MM.1S (cell line): ENCODE measurements at regions not wholly inside any gene's neighbourhood (a gene's known extent, or its start where the extent isn't known, plus 50 kb on each side); places are given as distances from the start of the nearest gene placed in this dataset.

Experiments used
- DNase-seq: peaks from one replicate; pipeline ENCODE4 v3.0.0-alpha.2; 2015
- H2AFZ ChIP-seq: fragments of 300-600 bp; sonication (generic); 2 replicates; pipeline ENCODE4 v1.6.0; 2016; ENCODE audit warnings: antibody characterized with exemption, low read length
- H3F3A ChIP-seq: fragments of 300-600 bp; sonication (generic); 2 replicates; pipeline ENCODE4 v1.6.1; 2016; ENCODE audit warnings: mild to moderate bottlenecking, antibody characterized with exemption, low read length, moderate library complexity, mixed read lengths; ENCODE audit not compliant: insufficient read depth
- H3K27ac ChIP-seq: fragments of 300-600 bp; sonication (generic); 2 replicates; pipeline ENCODE4 v1.5.1; 2016; ENCODE audit warnings: mild to moderate bottlenecking, low read length
- H3K27me3 ChIP-seq: fragments of 300-600 bp; sonication (generic); replicated peaks from 2 replicates; pipeline ENCODE4 v1.6.0; 2016; ENCODE audit warnings: low read length; ENCODE audit not compliant: insufficient read depth
- H3K36me3 ChIP-seq: fragments of 300-600 bp; sonication (generic); replicated peaks from 2 replicates; pipeline ENCODE4 v1.6.1; 2016; ENCODE audit warnings: mild to moderate bottlenecking, low read length, mixed read lengths; ENCODE audit not compliant: insufficient read depth
- H3K4me1 ChIP-seq: fragments of 300-600 bp; sonication (generic); 2 replicates; pipeline ENCODE4 v1.6.1; 2016; ENCODE audit warnings: low read length, mixed read lengths
- H3K4me2 ChIP-seq: fragments of 300-600 bp; sonication (generic); 2 replicates; pipeline ENCODE4 v1.6.0; 2016; ENCODE audit warnings: low read depth, low read length
- H3K4me3 ChIP-seq: fragments of 300-600 bp; sonication (generic); 2 replicates; pipeline ENCODE4 v1.5.1; 2016; ENCODE audit warnings: low read length, mixed read lengths
- H3K79me2 ChIP-seq: fragments of 300-600 bp; sonication (generic); 2 replicates; pipeline ENCODE4 v1.6.1; 2016; ENCODE audit warnings: mixed run types, low read length, mixed read lengths
- H3K9ac ChIP-seq: fragments of 300-600 bp; sonication (generic); 2 replicates; pipeline ENCODE4 v1.6.1; 2016; ENCODE audit warnings: low read length, mixed read lengths
- H3K9me2 ChIP-seq: fragments of 300-600 bp; sonication (generic); replicated peaks from 2 replicates; pipeline ENCODE4 v1.6.1; 2016; ENCODE audit warnings: mild to moderate bottlenecking, low read length, mixed read lengths; ENCODE audit not compliant: insufficient read depth
- H3K9me3 ChIP-seq: fragments of 300-600 bp; sonication (generic); replicated peaks from 2 replicates; pipeline ENCODE4 v1.6.1; 2016; ENCODE audit warnings: mild to moderate bottlenecking, low read length, mixed read lengths; ENCODE audit not compliant: insufficient read depth
- H4K20me1 ChIP-seq: fragments of 300-600 bp; sonication (generic); 2 replicates; pipeline ENCODE4 v1.6.1; 2016; ENCODE audit warnings: mild to moderate bottlenecking, low read length, moderate library complexity, mixed read lengths; ENCODE audit not compliant: insufficient read depth
- CTCF ChIP-seq: fragments of 300-600 bp; sonication (generic); IDR thresholded peaks from 2 replicates; pipeline ENCODE4 v1.5.1; 2016; ENCODE audit warnings: antibody characterized with exemption, low read length, mixed read lengths
- EZH2 ChIP-seq: fragments of 300-600 bp; sonication (generic); optimal IDR thresholded peaks from 2 replicates; pipeline ENCODE3; 2017; ENCODE audit warnings: low read depth, mild to moderate bottlenecking, antibody characterized with exemption, low read length, mixed read lengths
- EZH2phosphoT487 ChIP-seq: fragments of 300-600 bp; sonication (generic); IDR thresholded peaks from 2 replicates; pipeline ENCODE4 v1.6.1; 2018; ENCODE audit warnings: antibody characterized with exemption, low read length

- no peaks in the 10 kb centered on the region for H3K4me1 ChIP-seq
- no peak overlapping the region for H3K9ac ChIP-seq
- H3K9me2 ChIP-seq = no peaks in the 10 kb centered on the region
- no peaks in the 10 kb centered on the region for H3F3A ChIP-seq
- no peak overlapping the region for H2AFZ ChIP-seq
- no peaks in the 10 kb centered on the region for H3K79me2 ChIP-seq
- H3K4me3 ChIP-seq = no peak overlapping the region
- H4K20me1 ChIP-seq = no peaks in the 10 kb centered on the region
- no peaks in the 10 kb centered on the region for H3K9me3 ChIP-seq
- no peak for DNase-seq
- no peaks in the 10 kb centered on the region for H3K27me3 ChIP-seq
- H3K36me3 ChIP-seq = no peaks in the 10 kb centered on the region
- no peak overlapping the region for H3K27ac ChIP-seq
- H3K4me2 ChIP-seq = no peak overlapping the region
- TF ChIP-seq CTCF = no peak
- no peak for TF ChIP-seq EZH2phosphoT487
- TF ChIP-seq EZH2 = no peak
Measured at GRCh38 chr2:219831957-219832356, 204.5 kb downstream of the SLC4A3 start.

- H3K4me2 ChIP-seq = no peak overlapping the region
- H3K27ac ChIP-seq = no peak overlapping the region
- no peak overlapping the region for H3K4me3 ChIP-seq
- no peak for TF ChIP-seq CTCF
- no peak for TF ChIP-seq EZH2
- no peak for TF ChIP-seq EZH2phosphoT487
- no peaks in the 10 kb centered on the region for H3K36me3 ChIP-seq
- H3K79me2 ChIP-seq = no peaks in the 10 kb centered on the region
- H2AFZ ChIP-seq = no peak overlapping the region
- H3K9me2 ChIP-seq = no peaks in the 10 kb centered on the region
- H3K9me3 ChIP-seq = no peaks in the 10 kb centered on the region
- no peaks in the 10 kb centered on the region for H3K4me1 ChIP-seq
- H3K27me3 ChIP-seq = no peaks in the 10 kb centered on the region
- H3F3A ChIP-seq = no peaks in the 10 kb centered on the region
- DNase-seq = no peak
- H4K20me1 ChIP-seq = no peaks in the 10 kb centered on the region
- H3K9ac ChIP-seq = no peak overlapping the region
Measured at GRCh38 chr2:219832904-219833303, 205.5 kb downstream of the SLC4A3 start.

DNA sequence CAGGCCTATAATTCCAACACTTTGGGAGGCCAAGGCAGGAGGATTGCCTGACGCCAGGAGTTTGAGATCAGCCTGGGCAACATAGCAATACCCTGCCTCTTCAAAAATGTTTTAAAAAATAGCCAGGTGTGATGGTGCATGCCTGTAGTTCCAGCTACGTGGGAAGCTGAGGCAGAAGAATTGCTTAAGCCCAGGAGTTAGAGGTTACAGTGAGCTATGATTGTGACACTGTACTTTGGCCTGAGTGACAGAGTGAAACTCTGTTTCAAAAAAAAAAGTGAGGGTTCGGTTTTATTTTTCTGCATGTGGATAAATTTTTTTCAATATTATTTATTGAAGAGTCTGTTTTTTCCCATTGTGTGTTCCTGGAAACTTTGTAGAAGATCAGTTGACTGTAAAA is 208.1 kb downstream of the SLC4A3 start:
- no peaks in the 10 kb centered on the region for H4K20me1 ChIP-seq
- no peaks in the 10 kb centered on the region for H3K9me3 ChIP-seq
- no peak overlapping the region for H2AFZ ChIP-seq
- DNase-seq = no peak
- H3K4me2 ChIP-seq = no peak overlapping the region
- H3K9me2 ChIP-seq = no peaks in the 10 kb centered on the region
- no peak for TF ChIP-seq CTCF
- no peak for TF ChIP-seq EZH2phosphoT487
- no peak for TF ChIP-seq EZH2
- H3K79me2 ChIP-seq = no peaks in the 10 kb centered on the region
- no peaks in the 10 kb centered on the region for H3K36me3 ChIP-seq
- H3K27me3 ChIP-seq = no peaks in the 10 kb centered on the region
- H3K27ac ChIP-seq = no peak overlapping the region
- no peaks in the 10 kb centered on the region for H3K4me1 ChIP-seq
- no peaks in the 10 kb centered on the region for H3F3A ChIP-seq
- no peak overlapping the region for H3K4me3 ChIP-seq
- H3K9ac ChIP-seq = no peak overlapping the region
